NCI-H526 treated with DMSO at 0.1 percent for 48 hours (cell line): ENCODE measurements at regions not wholly inside any gene's neighbourhood (a gene's known extent, or its start where the extent isn't known, plus 50 kb on each side); places are given as distances from the start of the nearest gene placed in this dataset.
"Not testable (repeated sequence)": the region's sequence is repeated elsewhere in the genome, so short reads cannot be mapped to it uniquely, and the experiment has no call there.

Source experiments
- DNase-seq: peaks from one replicate; lab custom pipeline; 2025; lab: John Stamatoyannopoulos, UW

GRCh38 chr3:170651260-170651845, 65.5 kb upstream of the SLC7A14 start:
- DNase-seq: no peak

- not testable (repeated sequence) for DNase-seq
These were observed 64.7 kb upstream of the SLC7A14 start for GRCh38 chr3:170650557-170650956.

- no peak for DNase-seq
These were observed 58.8 kb upstream of the SLC7A14 start for GRCh38 chr3:170644711-170645110.

- DNase-seq: no peak
These were observed 58.0 kb upstream of the SLC7A14 start for GRCh38 chr3:170643831-170644230.

GRCh38 chr3:170642882-170643601, 57.2 kb upstream of the SLC7A14 start:
- no peak for DNase-seq

- DNase-seq: no peak
These were observed 55.8 kb upstream of the SLC7A14 start for GRCh38 chr3:170641510-170642236.

GRCh38 chr3:170640737-170641171, 54.9 kb upstream of the SLC7A14 start:
- DNase-seq: no peak

- DNase-seq: no peak
These were observed 53.1 kb upstream of the SLC7A14 start for GRCh38 chr3:170638988-170639387.

GRCh38 chr3:170637306-170637705, 51.4 kb upstream of the SLC7A14 start:
- DNase-seq: no peak

GRCh38 chr3:170636400-170636973, 50.6 kb upstream of the SLC7A14 start:
- DNase-seq: no peak
